Myocyte (in vitro differentiated cells): ENCODE measurements at regions not wholly inside any gene's neighbourhood (a gene's known extent, or its start where the extent isn't known, plus 50 kb on each side); places are given as distances from the start of the nearest gene placed in this dataset.

Source experiments
- DNase-seq: peaks from one replicate; pipeline ENCODE4 v3.0.0-alpha.2; 2012; ENCODE audit warnings: low read depth

- DNase-seq = no peak
Measured at GRCh38 chr13:83340170-83340569, 542.1 kb downstream of the SLITRK1 start.

GRCh38 chr13:83333614-83334388 lies 548.5 kb downstream of the SLITRK1 start:
- DNase-seq = no peak

- DNase-seq = no peak
Measured at GRCh38 chr13:83332751-83333150, 549.5 kb downstream of the SLITRK1 start.

- DNase-seq = no peak
Measured at GRCh38 chr13:83327091-83327490, 555.2 kb downstream of the SLITRK1 start.

- DNase-seq = peak; percentile 33
Measured at GRCh38 chr13:83325125-83325853, 557.0 kb downstream of the SLITRK1 start.

- DNase-seq = peak; percentile 6
Measured at GRCh38 chr13:83311886-83312577, 570.2 kb downstream of the SLITRK1 start.

- no peak for DNase-seq
Measured at GRCh38 chr13:83298617-83299016, 583.7 kb downstream of the SLITRK1 start.

- DNase-seq = no peak
Measured at GRCh38 chr13:83297586-83298290, 584.5 kb downstream of the SLITRK1 start.

- no peak for DNase-seq
Measured at GRCh38 chr13:83295686-83296085, 586.6 kb downstream of the SLITRK1 start.

GRCh38 chr13:83286737-83287136 lies 595.5 kb downstream of the SLITRK1 start:
- no peak for DNase-seq

GRCh38 chr13:83281654-83282053 lies 600.6 kb downstream of the SLITRK1 start:
- DNase-seq = peak; percentile 39

GRCh38 chr13:83274679-83275078 lies 607.6 kb downstream of the SLITRK1 start:
- DNase-seq = no peak

- DNase-seq = no peak
Measured at GRCh38 chr13:83272652-83273240, 609.5 kb downstream of the SLITRK1 start.

GRCh38 chr13:83272076-83272475 lies 610.2 kb downstream of the SLITRK1 start:
- no peak for DNase-seq

- DNase-seq = no peak
Measured at GRCh38 chr13:83265279-83265678, 617.0 kb downstream of the SLITRK1 start.

GRCh38 chr13:83248751-83249150 lies 633.5 kb downstream of the SLITRK1 start:
- peak; percentile 30 for DNase-seq

GRCh38 chr13:83232626-83233025 lies 649.6 kb downstream of the SLITRK1 start:
- DNase-seq = no peak

- DNase-seq = peak; percentile 19
Measured at GRCh38 chr13:83229574-83230305, 652.5 kb downstream of the SLITRK1 start.

- DNase-seq = no peak
Measured at GRCh38 chr13:83223546-83223945, 658.7 kb downstream of the SLITRK1 start.

- peak; percentile 54 for DNase-seq
Measured at GRCh38 chr13:83221813-83222241, 660.4 kb downstream of the SLITRK1 start.
